ENCODE measurements at regions not wholly inside any gene's neighbourhood (a gene's known extent, or its start where the extent isn't known, plus 50 kb on each side); places are given as distances from the start of the nearest gene placed in this dataset.

DNA sequence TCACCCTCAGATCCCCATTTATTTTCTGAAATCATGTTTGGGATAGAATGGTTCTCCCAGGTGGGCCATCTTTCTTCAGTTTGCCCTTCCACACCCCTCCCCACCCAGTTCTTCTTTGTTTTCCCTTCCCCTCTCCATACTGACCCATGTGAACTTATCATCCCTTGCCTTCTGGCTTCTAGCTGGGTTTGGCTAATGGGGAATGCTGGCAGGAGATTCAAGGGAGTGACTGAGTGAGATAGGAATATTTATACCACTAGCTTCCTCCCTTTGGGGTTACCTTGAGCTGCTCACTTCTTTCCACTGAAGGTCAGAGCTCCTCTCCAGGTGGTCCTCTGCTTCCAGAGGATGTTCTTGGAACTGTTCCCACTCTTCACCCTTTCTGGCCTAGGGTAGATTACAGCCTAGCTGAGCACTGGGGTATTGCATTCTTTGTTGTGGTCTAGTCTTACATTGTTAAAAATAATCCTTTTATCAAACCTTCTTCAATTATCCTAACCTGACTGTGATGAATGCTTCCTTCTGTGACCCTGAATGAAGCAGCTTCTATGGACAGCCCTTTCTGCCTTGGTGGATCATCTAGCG is 88.3 kb upstream of the ATP2B1 start:
- H2BK12ac ChIP-seq (ENCODE audit: insufficient read length, low read depth, low read length): no peak overlapping the region
- H3K4me1 Mint-ChIP-seq: no peaks in the 10 kb centered on the region
- no peak overlapping the region for H2BK120ac ChIP-seq (ENCODE audit: low read depth, low read length, poor library complexity, severe bottlenecking)
- H3T11ph ChIP-seq (ENCODE audit: low read length): no peak overlapping the region
- H3K23ac ChIP-seq (ENCODE audit: insufficient read length, low read depth, low read length): no peak overlapping the region
- no CpG with 5 or more reads among the region's 1 CpG for WGBS (ENCODE audit: extremely low coverage, insufficient read length, low lambda C conversion rate)
- no peaks in the 10 kb centered on the region for H3K23me2 ChIP-seq (ENCODE audit: insufficient read length, low read depth, low read length, poor library complexity, severe bottlenecking)
- TF ChIP-seq, protein P1, sequence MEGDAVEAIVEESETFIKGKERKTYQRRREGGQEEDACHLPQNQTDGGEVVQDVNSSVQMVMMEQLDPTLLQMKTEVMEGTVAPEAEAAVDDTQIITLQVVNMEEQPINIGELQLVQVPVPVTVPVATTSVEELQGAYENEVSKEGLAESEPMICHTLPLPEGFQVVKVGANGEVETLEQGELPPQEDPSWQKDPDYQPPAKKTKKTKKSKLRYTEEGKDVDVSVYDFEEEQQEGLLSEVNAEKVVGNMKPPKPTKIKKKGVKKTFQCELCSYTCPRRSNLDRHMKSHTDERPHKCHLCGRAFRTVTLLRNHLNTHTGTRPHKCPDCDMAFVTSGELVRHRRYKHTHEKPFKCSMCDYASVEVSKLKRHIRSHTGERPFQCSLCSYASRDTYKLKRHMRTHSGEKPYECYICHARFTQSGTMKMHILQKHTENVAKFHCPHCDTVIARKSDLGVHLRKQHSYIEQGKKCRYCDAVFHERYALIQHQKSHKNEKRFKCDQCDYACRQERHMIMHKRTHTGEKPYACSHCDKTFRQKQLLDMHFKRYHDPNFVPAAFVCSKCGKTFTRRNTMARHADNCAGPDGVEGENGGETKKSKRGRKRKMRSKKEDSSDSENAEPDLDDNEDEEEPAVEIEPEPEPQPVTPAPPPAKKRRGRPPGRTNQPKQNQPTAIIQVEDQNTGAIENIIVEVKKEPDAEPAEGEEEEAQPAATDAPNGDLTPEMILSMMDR (conservative IDR thresholded peaks at IDR 0.05): no peak; the same call in 2 of the 3 replicates
- H3K36me3 Mint-ChIP-seq (ENCODE audit: insufficient read depth in 1 of 3, low read depth in 3 of 3): no peaks in the 10 kb centered on the region
- H3K4ac ChIP-seq (ENCODE audit: low read depth, low read length): no peak overlapping the region
- no peaks in the 10 kb centered on the region for H3K4me1 ChIP-seq (ENCODE audit: insufficient read depth, low read length)
- H3K27ac Mint-ChIP-seq: no peak overlapping the region; a peak in 1 of 7 replicates
- H3K27me3 ChIP-seq (ENCODE audit: insufficient read depth, low read length): no peaks in the 10 kb centered on the region
- no peak overlapping the region for H3K27ac ChIP-seq (ENCODE audit: insufficient read length, low read depth, low read length)
- no peaks in the 10 kb centered on the region for H4K20me1 ChIP-seq (ENCODE audit: control insufficient read depth, insufficient read depth, insufficient read length)
- H3K18ac ChIP-seq (ENCODE audit: insufficient read length, low read depth, low read length): no peak overlapping the region
- H2BK20ac ChIP-seq (ENCODE audit: low read depth, low read length, poor library complexity, severe bottlenecking): no peak overlapping the region
- no peak overlapping the region for H2BK5ac ChIP-seq (ENCODE audit: insufficient read length, low read length)
- no peak overlapping the region for H2AFZ ChIP-seq (ENCODE audit: low read length)
- no peak overlapping the region; a peak in 1 of 5 replicates for H3K4me3 Mint-ChIP-seq
- H3K9ac ChIP-seq (ENCODE audit: extremely low read depth, insufficient read length, low read length): no peak overlapping the region
- H2AK5ac ChIP-seq (ENCODE audit: insufficient read length, low read length): no peak overlapping the region
- H4K8ac ChIP-seq (replicated peaks; ENCODE audit: insufficient read length, low read depth, low read length): no peak overlapping the region
- H3K56ac ChIP-seq (ENCODE audit: insufficient read length, low read depth, low read length): no peak overlapping the region
- no peaks in the 10 kb centered on the region for H3K9me3 Mint-ChIP-seq
- no peak overlapping the region for H4K91ac ChIP-seq (ENCODE audit: insufficient read length, low read depth, low read length)
- H3K14ac ChIP-seq (ENCODE audit: insufficient read depth, low read length): no peak overlapping the region
- no peak overlapping the region for H2BK15ac ChIP-seq (ENCODE audit: low read depth, low read length)
- H4K5ac ChIP-seq (ENCODE audit: insufficient read length, low read depth, low read length): no peak overlapping the region
- no peaks in the 10 kb centered on the region for H3K79me1 ChIP-seq (ENCODE audit: insufficient read depth, low read depth, low read length, poor library complexity, severe bottlenecking)
- H3K4me2 ChIP-seq (ENCODE audit: insufficient read depth, insufficient read length, low read length): no peak overlapping the region
- H3K79me2 ChIP-seq (ENCODE audit: insufficient read depth, low read length): no peaks in the 10 kb centered on the region
- DNase-seq: no peak
- H3K9me3 ChIP-seq (ENCODE audit: control insufficient read depth, low read depth, low read length): no peaks in the 10 kb centered on the region
- no peaks in the 10 kb centered on the region for H3K27me3 Mint-ChIP-seq (ENCODE audit: low read depth)

Data from H9 (cell line).